Adrenal gland (tissue), 9 donors: ENCODE measurements at regions not wholly inside any gene's neighbourhood (a gene's known extent, or its start where the extent isn't known, plus 50 kb on each side); places are given as distances from the start of the nearest gene placed in this dataset.
A peak's percentile ranks its signal among the peaks of the same experiment; 100 is the strongest.

Experiments used
- DNase-seq, 7 donors: peaks; one replicate each; pipeline ENCODE4 v3.0.0-alpha.2; 2019 to 2020
- H3K27ac ChIP-seq, 5 donors: fragments of 200-600 bp; sonication (generic) in 4 of 5; 1 replicate in 3 of 5; 2 replicates in 2 of 5; pipeline versions ENCODE4 v1.5.1 to v1.8.0; 2016 to 2020; ENCODE audit warnings: mild to moderate bottlenecking in 1 of 5
- H3K27me3 ChIP-seq: fragments of 200-600 bp; 2 replicates; pipeline ENCODE4 v1.8.0; 2021
- H3K36me3 ChIP-seq, 2 donors: fragments of 200-600 bp; replicated peaks in 1 of 2; 1 replicate in 1 of 2; 2 replicates in 1 of 2; pipeline versions ENCODE4 v1.5.1 to v1.8.0; 2018 to 2022
- H3K4me1 ChIP-seq, 2 donors: fragments of 200-600 bp; replicated peaks in 1 of 2; 1 replicate in 1 of 2; 2 replicates in 1 of 2; pipeline versions ENCODE4 v1.5.1 to v1.8.0; 2018 to 2021
- H3K4me3 ChIP-seq, 4 donors: fragments of 200-600 bp; sonication (generic) in 3 of 4; one replicate each; pipeline ENCODE4 v1.5.1; 2016 to 2018
- H3K9me3 ChIP-seq, 3 donors: fragments of 200-600 bp; sonication (generic) in 1 of 3; replicated peaks in 1 of 3; 1 replicate in 2 of 3; 2 replicates in 1 of 3; pipeline versions ENCODE4 v1.5.1 to v1.8.0; 2016 to 2021
- CTCF ChIP-seq, 6 experiments: fragments of 450-650 bp in 4 of 6; fragments of 200-600 bp in 2 of 6; sonication (generic) in 1 of 6; IDR thresholded peaks; 1 replicate in 5 of 6; 2 replicates in 1 of 6; pipeline versions ENCODE4 v1.5.1 to v1.8.0; 2016 to 2021; ENCODE audit warnings: antibody characterized with exemption in 6 of 6, mild to moderate bottlenecking in 2 of 6, moderate library complexity in 1 of 6
- POLR2A ChIP-seq, 2 donors: fragments of 450-650 bp; IDR thresholded peaks; one replicate each; pipeline ENCODE4 v1.6.1; 2017; ENCODE audit warnings: antibody characterized with exemption in 2 of 2, mild to moderate bottlenecking in 2 of 2, moderate library complexity in 1 of 2
- WGBS, 4 donors: extraction: QIAGEN DNeasy Blood & Tissue Kit in 2 of 4; methylation state at CpG; one replicate each; pipeline versions ENCODE4 v1.1.5 to v1.1.7; 2013 to 2017; 5-methylcytosine and 5-hydroxymethylcytosine counted together
- intact Hi-C, 2 donors: fragments of 100-400 bp; cut with DNase I; formaldehyde crosslinking; loops; one replicate each; pipeline versions ENCODE4 v1.14.1 to v1.15.0; 2022 to 2023
- donor health status: healthy with polysubstance abuse.
- donor health status: Bipolar disorder and iron deficiency.
- donor health status: DM: yes; HTN: yes; CAD: no.
- donor health status: DM: no; HTN: no; CAD: no.
- donor health status: DM: no; HTN: no; CAD: no.

DNA sequence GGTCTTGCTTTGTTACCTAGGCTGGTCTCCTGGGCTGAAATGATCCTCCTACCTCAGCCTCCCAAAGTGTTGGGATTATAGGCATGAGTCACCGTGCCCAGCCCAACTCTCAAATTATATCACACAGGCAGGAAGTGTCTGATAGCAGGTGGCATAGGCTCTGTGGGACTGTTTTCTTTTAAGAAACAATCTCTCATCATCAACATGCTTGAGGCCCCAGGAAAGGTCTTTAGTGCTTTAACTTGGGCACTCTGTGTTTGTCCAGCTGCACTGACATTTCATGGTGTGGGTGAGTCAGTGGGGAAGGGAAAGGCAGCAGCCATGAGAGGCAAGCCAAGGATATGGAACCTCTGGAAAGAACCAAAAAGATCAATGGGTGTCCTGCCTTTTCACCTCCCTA is 88.1 kb upstream of the TSPAN5 start:
- H3K36me3 ChIP-seq, result no peaks in the 10 kb centered on the region
- H3K27me3 ChIP-seq, result no peaks in the 10 kb centered on the region
- no peak for DNase-seq
- H3K9me3 ChIP-seq, result no peaks in the 10 kb centered on the region
- intact Hi-C loops, result no loop called here
- H3K27ac ChIP-seq, result no peak overlapping the region
- no peaks in the 10 kb centered on the region for H3K4me1 ChIP-seq
- 38 to 93% (median 88%) methylated on average over 1 of the region's 1 CpG for WGBS, 4 donors
- TF ChIP-seq CTCF (IDR thresholded peaks at IDR 0.05) (no peak), POLR2A (IDR thresholded peaks at IDR 0.05) (no peak)
- no peak overlapping the region for H3K4me3 ChIP-seq

GRCh38 chr4:98745366-98745765 is 87.0 kb upstream of the TSPAN5 start:
- no peak overlapping the region for H3K4me3 ChIP-seq
- WGBS, 4 donors, result 54 to 76% (median 63%) methylated on average over 3 of the region's 3 CpGs
- TF ChIP-seq CTCF (IDR thresholded peaks at IDR 0.05) (peak in 5 of 6 experiments; percentile 8 to 33 (median 20)), POLR2A (IDR thresholded peaks at IDR 0.05) (no peak)
- peak in 6 of 7 donors; percentile 11 to 60 (median 36) for DNase-seq
- no peaks in the 10 kb centered on the region for H3K27me3 ChIP-seq
- no peaks in the 10 kb centered on the region for H3K4me1 ChIP-seq
- H3K36me3 ChIP-seq, result no peaks in the 10 kb centered on the region
- no peak overlapping the region for H3K27ac ChIP-seq
- no peaks in the 10 kb centered on the region for H3K9me3 ChIP-seq
- intact Hi-C loops, result no loop called here

DNA sequence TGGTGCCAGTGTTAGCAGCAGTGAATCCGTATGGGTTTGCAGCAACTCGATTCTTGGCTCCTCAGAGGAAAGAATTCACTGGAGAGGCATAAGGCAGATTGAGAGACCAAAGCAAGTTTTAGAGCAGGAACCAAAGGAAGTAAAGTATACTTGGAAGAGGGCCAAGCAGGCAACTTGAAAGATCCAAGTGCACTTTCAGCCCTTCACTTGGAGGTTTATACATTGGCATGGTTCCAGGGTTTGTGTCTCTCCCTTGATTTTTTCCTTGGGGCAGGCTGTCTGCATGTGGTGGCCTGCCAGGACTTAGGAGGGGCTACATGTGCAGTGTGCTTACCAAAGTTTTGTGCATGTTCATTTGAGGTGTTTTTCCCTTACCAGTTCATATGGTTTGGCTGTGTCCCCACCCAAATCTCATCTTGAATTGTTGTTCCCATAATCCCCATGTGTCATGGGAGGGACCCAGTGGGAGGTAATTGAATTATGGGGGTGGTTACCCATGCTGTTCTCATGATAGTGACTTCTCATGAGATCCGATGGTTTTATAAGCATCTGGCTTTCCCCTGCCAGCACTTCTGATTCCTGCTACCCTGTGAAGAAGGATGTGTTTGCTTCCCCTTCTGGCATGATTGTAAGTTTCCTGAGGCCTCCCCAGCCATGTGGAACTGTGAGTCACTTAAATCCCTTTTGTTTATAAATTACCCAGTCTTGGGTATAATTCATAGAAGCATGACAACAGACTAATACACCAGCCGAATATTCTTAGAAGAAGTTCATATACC is 86.2 kb upstream of the TSPAN5 start:
- intact Hi-C loops, result no loop called here
- no peak for DNase-seq
- WGBS, 4 donors, result 75 to 82% (median 80%) methylated on average over 4 of the region's 4 CpGs
- Histone ChIP-seq H3K4me3 (no peak overlapping the region), H3K27ac (no peak overlapping the region), H3K36me3 (no peaks in the 10 kb centered on the region), H3K4me1 (no peaks in the 10 kb centered on the region), H3K9me3 (no peaks in the 10 kb centered on the region), H3K27me3 (no peaks in the 10 kb centered on the region)
- TF ChIP-seq POLR2A (IDR thresholded peaks at IDR 0.05), result no peak
- no peak for TF ChIP-seq CTCF (IDR thresholded peaks at IDR 0.05)

DNA sequence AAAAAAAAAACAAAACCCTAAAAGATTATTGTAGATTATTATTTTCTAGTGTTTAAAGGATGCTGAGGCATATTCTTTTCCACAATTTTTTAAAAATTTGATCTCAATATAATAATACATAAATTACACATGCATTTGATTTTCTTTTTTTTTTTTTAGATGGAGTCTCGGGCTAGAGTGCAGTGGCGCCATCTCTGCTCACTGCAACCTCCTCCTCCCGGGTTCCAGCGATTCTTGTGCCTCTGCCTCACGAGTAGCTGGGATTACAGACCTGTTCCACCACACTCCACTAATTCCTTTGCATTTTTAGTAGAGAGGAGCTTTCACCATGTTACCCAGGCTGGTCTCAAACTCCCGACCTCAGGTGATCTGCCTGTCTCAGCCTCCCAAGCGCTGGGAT is 83.5 kb upstream of the TSPAN5 start:
- TF ChIP-seq POLR2A (IDR thresholded peaks at IDR 0.05) (no peak), CTCF (IDR thresholded peaks at IDR 0.05) (no peak)

More for the DNA sequence above, 83.5 kb upstream of the TSPAN5 start:
- Histone ChIP-seq H3K4me3 (no peak overlapping the region), H3K9me3 (no peaks in the 10 kb centered on the region), H3K27me3 (no peaks in the 10 kb centered on the region), H3K36me3 (no peaks in the 10 kb centered on the region), H3K27ac (no peak overlapping the region), H3K4me1 (no peaks in the 10 kb centered on the region)
- intact Hi-C loops, result no loop called here
- no peak for DNase-seq
- 68 to 79% (median 76%) methylated on average over 7 of the region's 7 CpGs for WGBS, 4 donors
